GM12865 (cell line): ENCODE measurements at regions not wholly inside any gene's neighbourhood (a gene's known extent, or its start where the extent isn't known, plus 50 kb on each side); places are given as distances from the start of the nearest gene placed in this dataset.

Experiments used
- DNase-seq: peaks from one replicate; pipeline ENCODE4 v3.0.0; 2010; ENCODE audit warnings: low read depth
- H3K4me3 ChIP-seq: 2 replicates; pipeline ENCODE4 v1.5.1; 2011; ENCODE audit warnings: mild to moderate bottlenecking, low read depth, low read length, control low read depth
- CTCF ChIP-seq: IDR thresholded peaks from 2 replicates; pipeline ENCODE4 v1.5.1; 2011; ENCODE audit warnings: low read length, control low read depth, low read depth, inconsistent platforms; ENCODE audit not compliant: insufficient read depth; ENCODE audit errors: missing control alignments

- no peak for TF ChIP-seq CTCF
- DNase-seq: no peak
- no peak overlapping the region for H3K4me3 ChIP-seq
Observed at GRCh38 chr1:217230412-217230811, 400.5 kb downstream of the GPATCH2 start.

- DNase-seq: no peak
- H3K4me3 ChIP-seq: no peak overlapping the region
- TF ChIP-seq CTCF: no peak
Observed at GRCh38 chr1:217228689-217229088, 402.2 kb downstream of the GPATCH2 start.

- no peak for DNase-seq
- TF ChIP-seq CTCF: no peak
- no peak overlapping the region for H3K4me3 ChIP-seq
Observed at GRCh38 chr1:217224201-217224600, 406.7 kb downstream of the GPATCH2 start.

GRCh38 chr1:217214551-217214950 is 416.3 kb downstream of the GPATCH2 start:
- no peak for TF ChIP-seq CTCF
- H3K4me3 ChIP-seq: no peak overlapping the region
- no peak for DNase-seq

GRCh38 chr1:217211486-217211885 is 419.4 kb downstream of the GPATCH2 start:
- peak; percentile 30 for DNase-seq
- H3K4me3 ChIP-seq: no peak overlapping the region
- TF ChIP-seq CTCF: no peak

GRCh38 chr1:217205578-217205977 is 425.3 kb downstream of the GPATCH2 start:
- H3K4me3 ChIP-seq: no peak overlapping the region
- no peak for TF ChIP-seq CTCF
- DNase-seq: no peak

- no peak for TF ChIP-seq CTCF
- DNase-seq: no peak
- H3K4me3 ChIP-seq: no peak overlapping the region
Observed at GRCh38 chr1:217196616-217197015, 434.3 kb downstream of the GPATCH2 start.
